ENCODE measurements at regions not wholly inside any gene's neighbourhood (a gene's known extent, or its start where the extent isn't known, plus 50 kb on each side); places are given as distances from the start of the nearest gene placed in this dataset.

DNA sequence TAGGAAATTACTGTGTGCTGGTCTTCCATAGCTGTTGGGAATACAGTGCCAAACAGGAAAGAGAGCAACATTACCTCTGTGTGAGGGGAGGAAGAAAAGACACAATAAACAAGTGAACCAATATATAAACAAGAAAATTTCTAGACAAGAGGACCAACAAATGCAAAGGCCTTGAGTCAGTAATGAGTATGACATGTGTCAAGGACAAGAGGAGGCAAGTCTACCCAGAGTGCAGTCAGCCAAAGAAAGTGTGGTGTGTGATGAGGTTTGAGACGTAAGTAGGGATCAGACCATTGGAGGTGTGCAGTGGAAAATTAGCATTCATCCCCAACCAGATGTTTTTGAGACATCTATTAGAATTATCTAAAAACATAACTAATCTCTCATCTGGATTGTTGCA lies 69.5 kb upstream of the CDH6 start:
- TF ChIP-seq, protein P1, sequence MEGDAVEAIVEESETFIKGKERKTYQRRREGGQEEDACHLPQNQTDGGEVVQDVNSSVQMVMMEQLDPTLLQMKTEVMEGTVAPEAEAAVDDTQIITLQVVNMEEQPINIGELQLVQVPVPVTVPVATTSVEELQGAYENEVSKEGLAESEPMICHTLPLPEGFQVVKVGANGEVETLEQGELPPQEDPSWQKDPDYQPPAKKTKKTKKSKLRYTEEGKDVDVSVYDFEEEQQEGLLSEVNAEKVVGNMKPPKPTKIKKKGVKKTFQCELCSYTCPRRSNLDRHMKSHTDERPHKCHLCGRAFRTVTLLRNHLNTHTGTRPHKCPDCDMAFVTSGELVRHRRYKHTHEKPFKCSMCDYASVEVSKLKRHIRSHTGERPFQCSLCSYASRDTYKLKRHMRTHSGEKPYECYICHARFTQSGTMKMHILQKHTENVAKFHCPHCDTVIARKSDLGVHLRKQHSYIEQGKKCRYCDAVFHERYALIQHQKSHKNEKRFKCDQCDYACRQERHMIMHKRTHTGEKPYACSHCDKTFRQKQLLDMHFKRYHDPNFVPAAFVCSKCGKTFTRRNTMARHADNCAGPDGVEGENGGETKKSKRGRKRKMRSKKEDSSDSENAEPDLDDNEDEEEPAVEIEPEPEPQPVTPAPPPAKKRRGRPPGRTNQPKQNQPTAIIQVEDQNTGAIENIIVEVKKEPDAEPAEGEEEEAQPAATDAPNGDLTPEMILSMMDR (IDR thresholded peaks at IDR 0.05; ENCODE audit: borderline replicate concordance, control extremely low read depth, extremely low read depth, insufficient read depth, missing control alignments) = no peak
- no peak for DNase-seq (ENCODE audit: low spot score)
- in situ Hi-C loops (cut with MboI; ENCODE audit: low sequenced_read_pairs, unreplicated experiment) = no loop called here

DNA sequence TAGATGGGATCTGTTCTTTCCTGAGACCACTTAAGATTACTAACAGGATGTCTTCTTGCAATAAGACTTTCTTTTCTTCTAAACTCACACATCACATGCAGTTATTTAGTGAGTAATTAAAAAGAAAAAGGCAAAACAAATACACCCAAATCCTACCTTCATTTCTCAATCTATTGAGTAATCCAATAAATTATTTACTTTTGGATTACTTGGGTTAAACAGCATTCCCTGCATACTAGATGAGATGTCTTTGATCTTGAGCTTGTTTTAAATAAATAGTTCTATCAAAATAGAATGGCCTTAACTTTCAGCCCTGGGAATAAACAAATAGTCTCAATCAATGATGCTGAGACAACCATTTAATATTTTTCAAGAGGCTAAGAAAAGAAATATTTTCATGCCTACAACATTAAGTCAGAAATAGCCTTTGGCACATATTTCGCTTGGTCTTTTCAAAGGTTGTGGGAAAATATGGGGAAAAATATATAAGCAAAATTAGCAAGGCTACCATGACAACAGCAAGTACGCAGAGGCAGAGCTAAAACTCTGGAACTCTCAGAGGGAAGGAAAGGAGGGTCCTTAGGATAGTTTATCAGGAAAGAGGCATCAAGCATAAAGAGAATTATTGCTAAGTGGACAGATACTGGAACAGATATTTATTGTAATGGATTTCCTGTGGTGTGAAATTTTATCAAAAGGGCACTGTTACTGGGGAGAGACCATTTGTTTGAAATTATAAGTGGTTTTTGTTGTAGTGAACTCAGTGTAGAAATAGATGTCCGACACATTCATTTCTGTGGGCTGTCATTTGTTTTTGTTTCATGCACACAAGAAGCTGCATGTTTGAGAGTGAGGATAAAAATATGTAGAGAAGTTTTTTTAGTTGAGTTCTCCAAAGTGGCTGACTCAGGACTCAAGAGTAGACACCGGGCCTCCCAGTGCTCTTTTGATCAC lies 70.2 kb upstream of the CDH6 start:
- TF ChIP-seq, protein P1 (IDR thresholded peaks at IDR 0.05; ENCODE audit: borderline replicate concordance, control extremely low read depth, extremely low read depth, insufficient read depth, missing control alignments) = no peak
- in situ Hi-C loops (cut with MboI; ENCODE audit: low sequenced_read_pairs, unreplicated experiment) = no loop called here
- no peak for DNase-seq (ENCODE audit: low spot score)

DNA sequence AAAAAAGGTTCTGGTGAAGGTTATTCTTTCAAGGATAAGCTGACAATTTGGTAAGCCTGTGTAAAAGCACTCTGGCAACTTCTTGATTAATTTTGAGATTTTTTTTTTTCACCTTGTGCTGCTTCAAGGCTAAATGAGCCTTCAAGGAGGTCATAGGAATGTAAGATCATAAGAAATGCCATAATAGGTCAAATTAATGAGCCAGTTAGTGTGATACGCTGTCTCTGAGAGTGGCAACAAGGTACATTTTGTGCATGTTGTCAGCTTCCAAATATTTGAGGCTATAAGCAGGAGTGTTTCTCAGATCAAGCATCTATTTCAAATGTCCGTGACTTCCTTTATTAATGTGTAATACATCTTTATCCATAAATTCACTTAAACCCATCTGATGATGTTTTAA lies 72.3 kb upstream of the CDH6 start:
- DNase-seq (ENCODE audit: low spot score) = no peak
- in situ Hi-C loops (cut with MboI; ENCODE audit: low sequenced_read_pairs, unreplicated experiment) = no loop called here
- TF ChIP-seq, protein P1 (IDR thresholded peaks at IDR 0.05; ENCODE audit: borderline replicate concordance, control extremely low read depth, extremely low read depth, insufficient read depth, missing control alignments) = no peak

DNA sequence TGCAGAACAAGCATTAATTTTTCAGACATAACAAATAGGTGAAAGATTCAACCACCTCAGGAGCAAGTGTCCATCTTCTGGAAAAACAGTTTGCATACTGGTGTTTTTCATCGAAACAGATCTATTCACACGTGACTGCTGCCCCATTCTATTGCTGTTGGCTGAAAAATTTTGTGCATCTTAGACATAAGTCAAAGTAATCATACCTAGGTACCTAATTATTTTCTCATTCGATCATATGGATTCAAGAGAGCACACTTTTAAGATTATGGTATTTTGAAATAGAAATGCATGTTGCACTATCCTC lies 72.9 kb upstream of the CDH6 start:
- no peak for DNase-seq (ENCODE audit: low spot score)
- TF ChIP-seq, protein P1 (IDR thresholded peaks at IDR 0.05; ENCODE audit: borderline replicate concordance, control extremely low read depth, extremely low read depth, insufficient read depth, missing control alignments) = no peak
- in situ Hi-C loops (cut with MboI; ENCODE audit: low sequenced_read_pairs, unreplicated experiment) = no loop called here

DNA sequence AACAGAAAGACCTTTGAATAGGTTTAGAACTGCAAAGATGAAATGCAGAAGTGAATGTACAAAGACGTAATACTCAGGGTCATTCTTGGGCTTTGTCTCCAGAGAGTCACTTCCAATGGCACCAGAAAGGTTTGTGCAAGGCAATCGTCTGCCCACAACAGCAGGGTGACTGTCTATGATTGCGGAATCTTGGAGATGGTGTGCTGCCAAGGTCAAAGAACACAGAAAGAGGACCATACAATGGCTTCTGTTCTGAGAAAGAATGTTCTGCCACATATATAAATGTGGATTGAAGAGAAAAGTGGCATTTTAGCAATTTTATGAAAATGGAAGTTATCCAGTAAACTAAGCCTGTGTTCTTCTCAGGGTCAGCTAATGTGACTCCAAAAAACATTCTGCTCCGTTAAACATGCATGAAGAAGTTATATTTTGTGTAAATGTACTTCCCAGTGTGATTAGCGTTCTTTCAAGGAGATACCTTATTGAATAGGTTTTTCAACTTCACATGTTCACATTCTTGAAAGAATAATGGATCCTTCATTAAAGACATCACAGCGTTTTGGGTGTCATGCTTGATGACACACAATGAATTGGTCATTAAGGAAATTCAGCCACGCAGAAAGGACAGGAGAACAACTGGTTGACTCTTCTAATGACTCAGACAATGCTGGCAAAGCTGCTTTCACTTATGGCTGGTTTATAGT lies 73.4 kb upstream of the CDH6 start:
- TF ChIP-seq, protein P1 (IDR thresholded peaks at IDR 0.05; ENCODE audit: borderline replicate concordance, control extremely low read depth, extremely low read depth, insufficient read depth, missing control alignments) = no peak
- in situ Hi-C loops (cut with MboI; ENCODE audit: low sequenced_read_pairs, unreplicated experiment) = no loop called here
- no peak for DNase-seq (ENCODE audit: low spot score)

DNA sequence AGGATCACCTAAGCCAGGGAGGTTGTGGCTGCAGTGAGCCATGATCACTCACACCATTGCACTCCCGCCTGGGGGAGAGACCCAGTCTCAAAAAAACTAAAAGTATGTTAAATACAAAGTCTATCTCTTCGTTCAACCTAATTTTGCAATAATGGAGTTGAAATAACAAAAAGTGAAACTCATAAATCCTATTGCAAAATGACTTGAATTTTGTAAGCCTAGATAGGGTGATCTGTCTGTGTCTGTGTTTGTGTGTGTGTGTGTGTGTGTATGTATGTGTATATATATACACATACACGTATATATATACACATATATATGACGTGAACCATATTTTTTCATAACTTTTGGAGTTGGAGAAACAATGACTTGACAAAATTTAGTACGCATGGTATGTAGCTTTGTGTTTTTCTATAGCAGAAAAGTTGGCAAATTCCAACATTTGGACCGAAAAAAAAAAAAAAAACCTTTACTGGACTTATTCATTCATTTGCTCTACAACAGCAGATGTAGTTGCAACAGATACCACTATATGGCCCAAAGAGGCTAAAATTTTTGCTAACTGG lies 76.9 kb upstream of the CDH6 start:
- no peak for DNase-seq (ENCODE audit: low spot score)
- in situ Hi-C loops (cut with MboI; ENCODE audit: low sequenced_read_pairs, unreplicated experiment) = no loop called here

More for the DNA sequence above, 76.9 kb upstream of the CDH6 start:
- TF ChIP-seq, protein P1 (IDR thresholded peaks at IDR 0.05; ENCODE audit: borderline replicate concordance, control extremely low read depth, extremely low read depth, insufficient read depth, missing control alignments) = no peak

Measured in GM13976 (cell line).